ENCODE measurements at regions not wholly inside any gene's neighbourhood (a gene's known extent, or its start where the extent isn't known, plus 50 kb on each side); places are given as distances from the start of the nearest gene placed in this dataset.

DNA sequence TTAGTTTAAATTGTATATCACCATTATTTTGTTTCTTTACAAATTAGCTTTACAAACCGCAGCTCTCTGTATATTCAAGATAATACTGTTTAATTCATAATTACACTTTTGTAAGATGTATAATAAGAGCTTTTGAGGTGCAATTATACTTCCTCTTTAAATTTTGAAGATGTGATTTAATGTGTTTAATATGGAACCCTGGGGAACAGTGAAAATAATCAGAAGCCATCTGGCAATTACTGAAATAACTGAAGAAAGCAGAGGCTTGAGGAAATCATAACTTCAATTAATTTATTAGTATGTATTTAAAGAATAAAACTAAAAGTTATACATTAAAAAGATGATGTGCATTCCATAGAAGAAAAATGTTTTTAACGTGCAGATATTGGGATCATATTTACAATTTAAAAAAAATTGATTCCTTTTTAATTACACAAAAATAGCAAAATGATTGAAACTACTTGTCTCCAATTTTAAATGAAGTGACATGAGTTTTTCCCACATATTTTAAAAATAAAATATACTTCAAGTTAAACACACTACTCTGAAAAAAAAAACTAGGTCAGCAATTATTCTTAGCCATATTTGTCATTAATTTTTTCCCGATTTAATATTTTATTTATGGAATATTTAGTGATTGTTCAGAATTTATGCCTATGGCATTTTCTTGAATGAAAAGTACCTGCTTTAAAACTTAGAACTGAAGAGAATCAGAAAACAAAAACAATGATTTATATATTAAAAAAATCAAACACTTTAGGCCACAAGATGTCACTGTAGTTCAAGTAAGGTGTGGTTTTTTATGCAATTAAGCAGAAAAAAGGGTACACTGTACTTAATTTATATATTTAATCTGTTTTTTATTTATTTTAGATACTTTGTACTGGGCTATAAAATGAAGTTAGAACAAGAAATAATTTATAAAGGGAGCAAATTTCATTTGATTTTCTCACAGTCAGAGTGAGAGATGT is 942.7 kb upstream of the NDST4 start:
- intact Hi-C loops (cut with DNase I) = no loop called here
- H3K9me3 ChIP-seq = no peaks in the 10 kb centered on the region
- H3K4me1 ChIP-seq = no peaks in the 10 kb centered on the region
- WGBS = 58% methylated on average over 3 of the region's 3 CpGs
- TF ChIP-seq POLR2AphosphoS5 (IDR thresholded peaks at IDR 0.05) = no peak
- TF ChIP-seq, protein P1, sequence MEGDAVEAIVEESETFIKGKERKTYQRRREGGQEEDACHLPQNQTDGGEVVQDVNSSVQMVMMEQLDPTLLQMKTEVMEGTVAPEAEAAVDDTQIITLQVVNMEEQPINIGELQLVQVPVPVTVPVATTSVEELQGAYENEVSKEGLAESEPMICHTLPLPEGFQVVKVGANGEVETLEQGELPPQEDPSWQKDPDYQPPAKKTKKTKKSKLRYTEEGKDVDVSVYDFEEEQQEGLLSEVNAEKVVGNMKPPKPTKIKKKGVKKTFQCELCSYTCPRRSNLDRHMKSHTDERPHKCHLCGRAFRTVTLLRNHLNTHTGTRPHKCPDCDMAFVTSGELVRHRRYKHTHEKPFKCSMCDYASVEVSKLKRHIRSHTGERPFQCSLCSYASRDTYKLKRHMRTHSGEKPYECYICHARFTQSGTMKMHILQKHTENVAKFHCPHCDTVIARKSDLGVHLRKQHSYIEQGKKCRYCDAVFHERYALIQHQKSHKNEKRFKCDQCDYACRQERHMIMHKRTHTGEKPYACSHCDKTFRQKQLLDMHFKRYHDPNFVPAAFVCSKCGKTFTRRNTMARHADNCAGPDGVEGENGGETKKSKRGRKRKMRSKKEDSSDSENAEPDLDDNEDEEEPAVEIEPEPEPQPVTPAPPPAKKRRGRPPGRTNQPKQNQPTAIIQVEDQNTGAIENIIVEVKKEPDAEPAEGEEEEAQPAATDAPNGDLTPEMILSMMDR (IDR thresholded peaks at IDR 0.05) = peak in 1 of 3 experiments; percentile 9
- no peak for TF ChIP-seq EP300 (IDR thresholded peaks at IDR 0.05)
- no peak for TF ChIP-seq POLR2A (IDR thresholded peaks at IDR 0.05; ENCODE audit: low read depth)
- no peak overlapping the region for H3K27ac ChIP-seq (replicated peaks in 1 of 4)
- DNase-seq (ENCODE audit: extremely low spot score) = no peak
- no peaks in the 10 kb centered on the region for H3K36me3 ChIP-seq
- H3K27me3 ChIP-seq = no peaks in the 10 kb centered on the region
- H3K4me3 ChIP-seq = no peak overlapping the region

DNA sequence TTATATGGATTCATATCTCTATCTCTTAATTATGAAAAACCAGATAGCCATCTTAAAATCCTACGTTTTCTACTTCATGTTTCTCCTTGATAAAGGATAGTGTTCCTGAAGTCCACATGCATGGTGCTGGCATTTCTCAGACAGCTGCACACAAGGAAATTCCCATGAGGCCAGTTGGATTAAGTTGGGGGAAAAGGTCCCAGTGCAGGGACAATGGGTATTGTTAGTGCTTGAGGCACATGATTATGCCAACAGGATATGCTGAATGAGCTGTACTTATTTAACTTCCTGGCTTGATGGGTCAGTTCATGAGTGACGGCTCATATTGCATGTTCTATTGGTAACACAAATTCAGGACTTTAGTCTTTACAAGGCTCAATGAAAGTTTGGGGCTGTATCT is 913.9 kb upstream of the NDST4 start:
- Histone ChIP-seq H3K4me1 (no peaks in the 10 kb centered on the region), H3K27me3 (no peaks in the 10 kb centered on the region), H3K36me3 (no peaks in the 10 kb centered on the region), H3K9me3 (no peaks in the 10 kb centered on the region), H3K27ac (replicated peaks in 1 of 4) (no peak overlapping the region), H3K4me3 (no peak overlapping the region)
- no peak for DNase-seq (ENCODE audit: extremely low spot score)
- intact Hi-C loops (cut with DNase I) = no loop called here
- TF ChIP-seq POLR2A (IDR thresholded peaks at IDR 0.05; ENCODE audit: low read depth) (no peak), EP300 (IDR thresholded peaks at IDR 0.05) (no peak), POLR2AphosphoS5 (IDR thresholded peaks at IDR 0.05) (no peak)
- TF ChIP-seq, protein P1 (IDR thresholded peaks at IDR 0.05) = no peak
- 78% methylated on average over 2 of the region's 2 CpGs for WGBS

DNA sequence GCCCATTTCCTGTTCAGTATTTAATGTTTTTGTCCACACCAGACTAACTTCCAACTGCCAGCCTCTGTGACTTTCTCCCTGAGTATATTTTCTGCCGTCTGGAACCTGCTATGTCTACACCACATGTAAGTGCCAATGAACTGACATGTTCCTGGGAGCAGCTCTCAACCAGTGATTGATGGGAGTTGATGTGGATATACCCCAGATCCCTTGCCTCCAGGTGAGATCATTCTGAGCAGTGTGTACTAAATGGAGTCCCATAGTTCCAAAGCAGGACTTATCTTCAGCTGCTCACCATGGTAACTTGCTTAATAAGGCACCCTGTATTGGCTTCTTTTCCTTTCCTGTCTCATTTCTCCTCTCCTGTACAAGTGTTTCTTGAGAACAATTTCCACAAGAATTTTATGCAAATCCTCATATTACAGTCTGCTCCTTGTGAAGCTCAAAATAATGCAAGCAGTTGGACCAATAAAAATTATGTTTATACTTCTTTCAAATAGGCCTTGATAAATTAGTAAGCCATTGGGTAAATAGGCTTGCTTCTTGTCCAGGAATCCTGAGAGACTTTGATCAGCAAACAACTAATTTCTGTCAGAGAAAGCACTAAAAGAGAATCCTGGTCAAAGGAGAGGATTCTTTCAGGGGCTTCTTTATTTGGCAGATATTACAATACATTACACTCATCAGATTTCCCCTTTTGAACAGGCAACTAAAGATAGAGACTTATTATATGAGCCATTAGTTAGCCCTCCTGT is 911.7 kb upstream of the NDST4 start:
- H3K27me3 ChIP-seq = no peaks in the 10 kb centered on the region
- no peaks in the 10 kb centered on the region for H3K4me1 ChIP-seq
- TF ChIP-seq POLR2AphosphoS5 (IDR thresholded peaks at IDR 0.05) = no peak
- TF ChIP-seq EP300 (IDR thresholded peaks at IDR 0.05) = no peak
- TF ChIP-seq, protein P1 (IDR thresholded peaks at IDR 0.05) = no peak
- TF ChIP-seq POLR2A (IDR thresholded peaks at IDR 0.05; ENCODE audit: low read depth) = no peak
- no peak overlapping the region for H3K27ac ChIP-seq (replicated peaks in 1 of 4)
- H3K4me3 ChIP-seq = no peak overlapping the region
- H3K36me3 ChIP-seq = no peaks in the 10 kb centered on the region
- WGBS = 28% methylated on average over 1 of the region's 1 CpG
- DNase-seq (ENCODE audit: extremely low spot score) = no peak
- peaks cover 0 to 5% (median 1%) of the 10 kb centered on the region in 4 donors for H3K9me3 ChIP-seq
- intact Hi-C loops (cut with DNase I) = no loop called here

- H3K9me3 ChIP-seq = peaks cover 0 to 14% (median 9%) of the 10 kb centered on the region in 4 donors
- no peak overlapping the region for H3K4me3 ChIP-seq
- intact Hi-C loops (cut with DNase I) = no loop called here
- H3K36me3 ChIP-seq = no peaks in the 10 kb centered on the region
- H3K27ac ChIP-seq (replicated peaks in 1 of 4) = no peak overlapping the region
- TF ChIP-seq EP300 (IDR thresholded peaks at IDR 0.05) = no peak
- no peak for TF ChIP-seq POLR2AphosphoS5 (IDR thresholded peaks at IDR 0.05)
- TF ChIP-seq POLR2A (IDR thresholded peaks at IDR 0.05; ENCODE audit: low read depth) = no peak
- TF ChIP-seq, protein P1 (IDR thresholded peaks at IDR 0.05) = no peak
- H3K27me3 ChIP-seq = no peaks in the 10 kb centered on the region
- WGBS = 73% methylated on average over 5 of the region's 5 CpGs
- no peaks in the 10 kb centered on the region for H3K4me1 ChIP-seq
- DNase-seq (ENCODE audit: extremely low spot score) = no peak
These were observed 909.6 kb upstream of the NDST4 start for GRCh38 chr4:116023049-116023448.

Measured in esophagus muscularis mucosa (tissue), 4 donors.